GM12875 (cell line): ENCODE measurements at regions not wholly inside any gene's neighbourhood (a gene's known extent, or its start where the extent isn't known, plus 50 kb on each side); places are given as distances from the start of the nearest gene placed in this dataset.

Source experiments
- H3K4me3 ChIP-seq: one replicate; pipeline ENCODE4 v1.5.1; 2011; ENCODE audit warnings: low read depth, low read length, control low read depth
- TF ChIP-seq, protein P1 (sequence below): IDR thresholded peaks from 2 replicates; pipeline ENCODE4 v1.5.1; 2011; ENCODE audit warnings: low read depth, mild to moderate bottlenecking, control low read depth, inconsistent platforms, low read length, moderate library complexity, borderline replicate concordance; ENCODE audit not compliant: insufficient read depth

DNA sequence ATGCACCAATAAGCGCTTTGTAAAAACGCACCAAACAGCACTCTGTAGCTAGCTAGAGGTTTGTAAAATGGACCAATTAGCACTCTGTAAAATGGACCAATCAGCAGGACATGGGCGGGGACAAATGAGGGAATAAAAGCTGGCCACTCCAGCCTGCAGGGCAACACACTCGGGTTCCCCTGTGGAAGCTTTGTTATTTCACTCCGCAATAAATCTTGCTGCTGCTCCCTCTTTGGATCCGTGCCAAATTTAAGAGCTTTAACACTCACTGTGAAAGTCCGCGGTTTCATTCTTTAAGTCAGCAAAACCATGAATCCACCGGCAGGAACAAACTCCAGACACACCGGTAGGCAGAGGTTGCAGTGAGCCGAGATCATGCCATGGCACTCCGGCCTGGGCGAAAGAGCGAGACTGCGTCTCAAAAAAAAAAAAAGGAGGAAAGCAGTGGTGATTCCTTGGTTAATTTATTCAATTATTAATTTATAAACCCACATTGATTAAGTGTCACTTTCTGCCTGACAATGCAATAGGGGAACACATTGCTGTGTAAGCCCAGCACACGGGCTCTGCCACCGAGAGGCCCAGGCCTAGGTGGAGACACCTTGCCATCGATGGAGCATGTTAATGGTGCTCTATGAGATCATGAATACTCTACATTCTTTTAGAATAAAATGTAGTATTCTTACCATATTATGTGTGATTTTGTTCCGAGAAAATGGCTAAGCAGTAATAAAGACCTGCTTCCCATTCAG, 687.6 kb upstream of the HS6ST1 start:
- no peak overlapping the region for H3K4me3 ChIP-seq
- TF ChIP-seq, protein P1, sequence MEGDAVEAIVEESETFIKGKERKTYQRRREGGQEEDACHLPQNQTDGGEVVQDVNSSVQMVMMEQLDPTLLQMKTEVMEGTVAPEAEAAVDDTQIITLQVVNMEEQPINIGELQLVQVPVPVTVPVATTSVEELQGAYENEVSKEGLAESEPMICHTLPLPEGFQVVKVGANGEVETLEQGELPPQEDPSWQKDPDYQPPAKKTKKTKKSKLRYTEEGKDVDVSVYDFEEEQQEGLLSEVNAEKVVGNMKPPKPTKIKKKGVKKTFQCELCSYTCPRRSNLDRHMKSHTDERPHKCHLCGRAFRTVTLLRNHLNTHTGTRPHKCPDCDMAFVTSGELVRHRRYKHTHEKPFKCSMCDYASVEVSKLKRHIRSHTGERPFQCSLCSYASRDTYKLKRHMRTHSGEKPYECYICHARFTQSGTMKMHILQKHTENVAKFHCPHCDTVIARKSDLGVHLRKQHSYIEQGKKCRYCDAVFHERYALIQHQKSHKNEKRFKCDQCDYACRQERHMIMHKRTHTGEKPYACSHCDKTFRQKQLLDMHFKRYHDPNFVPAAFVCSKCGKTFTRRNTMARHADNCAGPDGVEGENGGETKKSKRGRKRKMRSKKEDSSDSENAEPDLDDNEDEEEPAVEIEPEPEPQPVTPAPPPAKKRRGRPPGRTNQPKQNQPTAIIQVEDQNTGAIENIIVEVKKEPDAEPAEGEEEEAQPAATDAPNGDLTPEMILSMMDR: no peak

DNA sequence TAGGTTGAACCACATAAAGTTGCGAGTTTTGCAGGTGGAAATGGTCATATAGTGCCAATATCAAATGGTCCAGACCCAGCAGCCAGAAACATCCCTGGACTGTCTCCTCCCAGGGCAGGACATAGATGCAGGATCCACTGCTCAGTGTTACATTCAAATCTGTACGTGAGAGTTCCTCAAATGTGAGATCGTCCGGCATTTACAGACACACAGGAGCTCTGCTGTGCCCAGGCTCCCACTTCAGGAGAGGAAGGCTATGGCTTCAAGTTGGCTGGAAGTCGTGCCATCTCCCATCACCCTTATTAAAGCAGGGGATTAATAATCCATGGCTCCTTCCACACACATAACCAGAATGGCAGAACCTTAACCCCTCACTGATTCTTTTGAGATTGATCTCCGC, 688.2 kb upstream of the HS6ST1 start:
- H3K4me3 ChIP-seq: no peak overlapping the region
- TF ChIP-seq, protein P1: no peak

DNA sequence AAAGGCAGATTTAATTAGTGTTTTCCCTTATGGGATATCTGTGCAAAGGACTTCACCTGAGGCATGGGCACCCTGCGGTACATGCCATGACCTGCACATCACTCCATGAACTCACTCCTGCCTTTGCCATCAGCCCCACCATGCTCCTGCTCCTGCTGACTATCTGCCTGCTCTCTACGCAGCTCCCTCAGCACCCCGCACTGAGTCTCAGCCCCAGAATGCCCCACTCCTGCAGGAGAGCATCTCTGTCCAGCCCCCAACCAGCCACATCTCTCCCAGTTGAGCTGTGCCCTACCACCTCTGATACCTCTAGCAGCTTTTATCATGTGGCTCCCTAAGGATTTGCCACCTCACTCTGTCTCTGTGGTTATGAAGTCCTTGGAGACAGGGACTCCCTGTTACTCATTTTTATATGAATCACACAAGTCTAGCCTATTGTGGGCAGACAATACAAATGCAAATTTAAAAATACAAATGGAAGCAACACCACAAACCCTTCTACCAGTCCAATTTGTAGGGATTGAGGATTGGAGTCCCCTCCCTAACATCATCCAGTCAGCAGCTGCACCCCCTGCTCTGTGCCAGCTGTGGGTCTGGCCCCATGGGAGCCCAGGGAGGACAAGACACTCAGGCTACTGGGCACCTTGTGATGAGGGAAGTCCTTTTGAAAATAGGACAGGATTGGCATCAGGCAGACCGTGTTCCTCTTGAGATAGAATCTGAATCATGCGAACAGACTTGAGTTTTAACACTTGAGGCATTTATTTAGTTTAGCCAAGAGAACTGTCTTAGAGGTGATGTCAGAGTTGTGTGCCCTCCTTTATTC, 689.6 kb upstream of the HS6ST1 start:
- H3K4me3 ChIP-seq: no peak overlapping the region
- TF ChIP-seq, protein P1: no peak

DNA sequence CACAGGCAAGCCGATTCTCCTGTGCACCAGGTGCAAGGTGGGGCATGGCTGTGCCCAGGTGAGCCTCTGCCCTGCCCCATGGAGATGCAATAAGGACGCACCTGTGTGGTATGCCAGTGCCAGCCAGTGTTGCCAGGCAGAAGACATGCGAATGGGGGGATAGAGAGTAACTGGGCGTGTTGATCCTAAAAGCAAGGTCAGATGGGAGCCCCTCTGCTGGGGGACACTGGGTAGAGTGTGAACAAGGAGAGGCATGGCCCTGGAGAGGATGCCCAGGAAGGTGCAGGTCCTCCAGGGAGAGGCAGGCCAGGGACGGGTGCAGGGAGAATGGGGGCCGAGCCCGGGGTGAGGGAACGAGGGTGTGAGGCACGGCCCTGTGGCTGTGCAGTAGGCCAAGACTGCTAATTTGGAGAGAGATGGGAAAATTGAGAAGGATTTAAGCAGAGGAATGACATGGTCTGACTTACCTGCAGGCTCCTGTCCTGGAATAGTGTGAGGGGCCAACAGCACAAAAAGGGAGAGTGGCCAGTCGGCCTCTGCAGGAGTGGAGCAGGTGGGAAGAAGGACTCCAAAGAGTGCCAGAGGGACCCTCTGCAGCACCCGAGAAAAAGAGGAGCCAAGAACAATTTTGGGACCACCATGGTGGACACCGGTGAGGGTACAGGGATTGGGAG, 690.4 kb upstream of the HS6ST1 start:
- no peak overlapping the region for H3K4me3 ChIP-seq
- TF ChIP-seq, protein P1: no peak

DNA sequence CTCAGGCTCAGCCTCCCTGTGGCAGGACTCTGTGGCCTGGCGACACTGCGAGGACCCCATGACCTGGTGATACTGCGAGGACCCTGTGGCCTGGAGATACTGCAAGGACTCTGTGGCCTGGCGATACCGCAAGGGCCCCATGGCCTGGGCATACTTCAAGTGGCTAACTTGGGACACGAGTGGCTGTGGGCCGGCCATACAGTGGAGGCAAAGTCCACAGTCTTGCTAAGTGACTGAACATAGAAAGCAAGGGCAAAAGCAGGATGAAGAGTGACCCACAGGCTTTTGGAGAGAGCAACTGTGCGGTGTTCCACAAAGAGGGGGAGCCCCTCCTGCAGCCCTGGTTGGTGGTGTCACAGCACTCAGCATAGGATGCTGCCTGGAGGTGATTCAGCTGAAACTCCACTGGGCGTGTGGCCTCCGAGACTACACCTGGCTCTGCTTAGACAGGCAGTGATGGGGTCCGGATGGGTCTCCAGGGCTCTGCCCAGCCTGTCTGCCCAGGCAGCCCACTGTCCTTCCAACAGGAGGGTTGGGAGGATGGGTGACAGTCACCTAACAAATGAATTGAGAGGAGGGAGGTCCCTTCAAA, 691.0 kb upstream of the HS6ST1 start:
- TF ChIP-seq, protein P1: no peak
- H3K4me3 ChIP-seq: no peak overlapping the region

DNA sequence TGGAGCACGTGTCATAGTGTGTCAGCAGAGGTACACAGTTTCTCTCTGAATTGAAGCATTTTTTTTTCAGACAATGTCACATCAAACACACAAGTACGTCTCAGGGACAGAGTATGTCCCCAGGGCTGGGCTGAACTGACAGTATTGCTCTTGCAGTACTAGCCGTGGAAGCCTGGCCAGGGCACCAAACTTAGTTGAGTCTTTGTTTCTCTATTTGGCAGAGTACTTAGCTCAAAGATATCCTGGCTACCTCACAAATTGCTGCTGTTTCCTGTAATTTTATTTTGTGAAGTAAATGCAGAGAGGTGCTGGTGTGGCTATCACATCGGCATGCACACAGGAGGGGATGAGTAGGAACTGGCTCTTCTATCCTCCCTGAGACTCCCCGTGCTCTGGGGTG, 691.6 kb upstream of the HS6ST1 start:
- H3K4me3 ChIP-seq: no peak overlapping the region
- TF ChIP-seq, protein P1: no peak
